ENCODE measurements at regions not wholly inside any gene's neighbourhood (a gene's known extent, or its start where the extent isn't known, plus 50 kb on each side); places are given as distances from the start of the nearest gene placed in this dataset.

GRCh38 chr5:68149189-68149588, 66.4 kb upstream of the PIK3R1 start:
- Mint-ChIP-seq H3K36me3 (ENCODE audit: low read depth) (no peaks in the 10 kb centered on the region), H3K4me1 (ENCODE audit: low read depth) (peaks cover 21% of the 10 kb centered on the region), H3K9me3 (no peaks in the 10 kb centered on the region), H3K4me3 (no peak overlapping the region), H3K27ac (no peak overlapping the region), H3K27me3 (ENCODE audit: insufficient read depth) (no peaks in the 10 kb centered on the region; the same call in 1 of the 2 replicates)
- no peak for DNase-seq
- no peak for TF ChIP-seq CTCF (IDR thresholded peaks at IDR 0.05)

- no peak for TF ChIP-seq CTCF (IDR thresholded peaks at IDR 0.05)
- Mint-ChIP-seq H3K4me3 (no peak overlapping the region), H3K36me3 (ENCODE audit: low read depth) (no peaks in the 10 kb centered on the region), H3K4me1 (ENCODE audit: low read depth) (peaks cover 23% of the 10 kb centered on the region), H3K27me3 (ENCODE audit: insufficient read depth) (no peaks in the 10 kb centered on the region), H3K27ac (no peak overlapping the region), H3K9me3 (peaks cover 3% of the 10 kb centered on the region; the same call in 1 of the 2 replicates)
- DNase-seq, result no peak
Measured at GRCh38 chr5:68148096-68148495, 67.5 kb upstream of the PIK3R1 start.

DNA sequence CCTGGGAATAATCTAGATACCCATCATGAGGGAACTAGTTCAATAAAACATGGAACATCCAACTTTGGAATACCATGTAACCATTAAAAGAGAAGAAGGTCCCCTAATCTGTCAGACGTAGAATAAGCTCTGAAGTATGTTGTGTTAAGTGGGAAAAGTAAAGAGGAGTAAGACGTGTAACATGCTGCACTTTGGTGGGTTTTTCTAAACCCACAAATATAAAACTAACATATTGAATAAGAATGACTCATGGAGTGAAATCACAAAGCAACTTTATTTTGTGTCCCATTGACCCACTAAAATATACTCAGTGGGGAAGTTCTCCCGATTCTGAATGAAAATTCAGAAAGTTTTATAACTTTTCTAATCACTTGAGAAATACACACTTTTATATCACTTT, 67.9 kb upstream of the PIK3R1 start:
- no peak for TF ChIP-seq CTCF (IDR thresholded peaks at IDR 0.05)
- Mint-ChIP-seq H3K4me3 (no peak overlapping the region), H3K27me3 (ENCODE audit: insufficient read depth) (no peaks in the 10 kb centered on the region), H3K27ac (no peak overlapping the region), H3K36me3 (ENCODE audit: low read depth) (no peaks in the 10 kb centered on the region), H3K9me3 (peaks cover 7% of the 10 kb centered on the region; the same call in 1 of the 2 replicates), H3K4me1 (ENCODE audit: low read depth) (peaks cover 23% of the 10 kb centered on the region)
- no peak for DNase-seq

GRCh38 chr5:68141494-68141893, 74.1 kb upstream of the PIK3R1 start:
- Mint-ChIP-seq H3K27ac (no peak overlapping the region), H3K27me3 (ENCODE audit: insufficient read depth) (peaks cover 1% of the 10 kb centered on the region)

GRCh38 chr5:68140763-68141162, 74.8 kb upstream of the PIK3R1 start:
- peaks cover 38% of the 10 kb centered on the region for H3K4me1 Mint-ChIP-seq (ENCODE audit: low read depth)

More at GRCh38 chr5:68141494-68141893, 74.1 kb upstream of the PIK3R1 start:
- Mint-ChIP-seq H3K4me1 (ENCODE audit: low read depth) (peaks cover 38% of the 10 kb centered on the region), H3K4me3 (peak overlapping the region; percentile 61), H3K9me3 (peaks cover 8% of the 10 kb centered on the region; the same call in 1 of the 2 replicates), H3K36me3 (ENCODE audit: low read depth) (no peaks in the 10 kb centered on the region)
- TF ChIP-seq CTCF (IDR thresholded peaks at IDR 0.05), result no peak
- peak; percentile 59 for DNase-seq

More at GRCh38 chr5:68140763-68141162, 74.8 kb upstream of the PIK3R1 start:
- no peak for DNase-seq
- H3K9me3 Mint-ChIP-seq, result peaks cover 8% of the 10 kb centered on the region; the same call in 1 of the 2 replicates
- no peaks in the 10 kb centered on the region for H3K36me3 Mint-ChIP-seq (ENCODE audit: low read depth)
- peak overlapping the region; percentile 61 for H3K4me3 Mint-ChIP-seq
- TF ChIP-seq CTCF (IDR thresholded peaks at IDR 0.05), result no peak
- peaks cover 1% of the 10 kb centered on the region for H3K27me3 Mint-ChIP-seq (ENCODE audit: insufficient read depth)
- no peak overlapping the region for H3K27ac Mint-ChIP-seq

Data from HFFc6 (cell line).